ENCODE measurements at regions not wholly inside any gene's neighbourhood (a gene's known extent, or its start where the extent isn't known, plus 50 kb on each side); places are given as distances from the start of the nearest gene placed in this dataset.

DNA sequence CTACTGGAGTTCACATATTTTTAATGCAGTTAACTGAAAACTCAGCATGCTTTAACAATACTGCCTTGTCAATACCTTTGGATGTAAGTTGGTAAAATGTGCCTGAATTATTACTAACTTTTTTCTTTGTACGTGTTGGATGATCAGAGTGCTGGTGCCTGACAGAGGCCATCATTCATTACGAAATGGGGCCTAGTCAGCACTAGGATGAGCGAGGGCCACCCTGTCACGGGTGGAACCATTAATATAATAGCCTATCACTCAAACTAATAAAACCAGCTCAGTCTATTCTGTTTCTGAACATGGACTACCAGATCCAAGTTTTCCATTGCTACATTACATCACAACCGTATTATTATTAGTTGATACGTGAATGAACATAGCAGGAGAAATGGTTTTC, 501.7 kb upstream of the TENM3 start:
- TF ChIP-seq, protein P1, sequence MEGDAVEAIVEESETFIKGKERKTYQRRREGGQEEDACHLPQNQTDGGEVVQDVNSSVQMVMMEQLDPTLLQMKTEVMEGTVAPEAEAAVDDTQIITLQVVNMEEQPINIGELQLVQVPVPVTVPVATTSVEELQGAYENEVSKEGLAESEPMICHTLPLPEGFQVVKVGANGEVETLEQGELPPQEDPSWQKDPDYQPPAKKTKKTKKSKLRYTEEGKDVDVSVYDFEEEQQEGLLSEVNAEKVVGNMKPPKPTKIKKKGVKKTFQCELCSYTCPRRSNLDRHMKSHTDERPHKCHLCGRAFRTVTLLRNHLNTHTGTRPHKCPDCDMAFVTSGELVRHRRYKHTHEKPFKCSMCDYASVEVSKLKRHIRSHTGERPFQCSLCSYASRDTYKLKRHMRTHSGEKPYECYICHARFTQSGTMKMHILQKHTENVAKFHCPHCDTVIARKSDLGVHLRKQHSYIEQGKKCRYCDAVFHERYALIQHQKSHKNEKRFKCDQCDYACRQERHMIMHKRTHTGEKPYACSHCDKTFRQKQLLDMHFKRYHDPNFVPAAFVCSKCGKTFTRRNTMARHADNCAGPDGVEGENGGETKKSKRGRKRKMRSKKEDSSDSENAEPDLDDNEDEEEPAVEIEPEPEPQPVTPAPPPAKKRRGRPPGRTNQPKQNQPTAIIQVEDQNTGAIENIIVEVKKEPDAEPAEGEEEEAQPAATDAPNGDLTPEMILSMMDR (conservative IDR thresholded peaks at IDR 0.05; ENCODE audit: low read depth, low read length), result no peak
- TF ChIP-seq EZH2 (IDR thresholded peaks at IDR 0.05; ENCODE audit: borderline replicate concordance, low read depth, low read length, poor library complexity, severe bottlenecking), result no peak
